IMR-90 (cell line): ENCODE measurements at regions not wholly inside any gene's neighbourhood (a gene's known extent, or its start where the extent isn't known, plus 50 kb on each side); places are given as distances from the start of the nearest gene placed in this dataset.

Experiments used
- ATAC-seq: fragments of 200-7000 bp; cut with Tn5 transposase; 2 replicates; pipeline ENCODE4 v1.9.1; 2020; ENCODE audit warnings: low read depth, mild to moderate bottlenecking, moderate library complexity
- BruUV-seq: library from RNA; stranded (reverse); fragments of 400-500 nt; replicated peaks from 2 replicates; lab custom pipeline; 2021; lab: Mats Ljungman, UMichigan
- CTCF ChIA-PET: fragments of 300-600 bp; formaldehyde crosslinking; extraction: SDS; loops from one replicate; lab custom pipeline; 2021; ENCODE audit warnings: antibody characterized with exemption; lab: Yijun Ruan, JAX
- POLR2A ChIA-PET: fragments of 300-600 bp; sonication (Branson Sonifier 250); formaldehyde crosslinking; loops from one replicate; lab custom pipeline; 2022; ENCODE audit warnings: antibody characterized with exemption; ENCODE audit not compliant: unreplicated experiment; lab: Charles Lee
- DNase-seq: peaks from one replicate; pipeline ENCODE4 v3.0.0; 2013
- H2AFZ ChIP-seq: replicated peaks from 2 replicates; pipeline ENCODE3; 2013; ENCODE audit warnings: low read length, mild to moderate bottlenecking; ENCODE audit not compliant: poor library complexity
- H2AK5ac ChIP-seq: 2 replicates; pipeline ENCODE4 v1.6.1; 2013; ENCODE audit warnings: low read depth, low read length, inconsistent platforms
- H2AK9ac ChIP-seq: replicated peaks from 2 replicates; pipeline ENCODE3; 2013; ENCODE audit warnings: mild to moderate bottlenecking, low read depth, low read length, moderate library complexity; ENCODE audit not compliant: poor library complexity
- H2BK120ac ChIP-seq: 2 replicates; pipeline ENCODE4 v1.6.1; 2013; ENCODE audit warnings: low read depth, low read length, inconsistent platforms
- H2BK15ac ChIP-seq: 3 replicates; pipeline ENCODE4 v1.6.1; 2013; ENCODE audit warnings: low read depth, low read length, inconsistent platforms
- H2BK20ac ChIP-seq: 2 replicates; pipeline ENCODE4 v1.6.1; 2013; ENCODE audit warnings: low read depth, mild to moderate bottlenecking, inconsistent platforms, low read length, moderate library complexity
- H2BK5ac ChIP-seq: 2 replicates; pipeline ENCODE4 v1.6.1; 2013; ENCODE audit warnings: mild to moderate bottlenecking, low read depth, low read length, inconsistent platforms; ENCODE audit not compliant: poor library complexity, severe bottlenecking
- H3K14ac ChIP-seq: replicated peaks from 2 replicates; pipeline ENCODE4 v1.6.1; 2013; ENCODE audit warnings: low read depth, low read length, inconsistent platforms
- H3K18ac ChIP-seq: 2 replicates; pipeline ENCODE4 v1.6.1; 2013; ENCODE audit warnings: low read depth, low read length, control low read depth
- H3K23ac ChIP-seq: 2 replicates; pipeline ENCODE4 v1.6.1; 2013; ENCODE audit warnings: low read depth, low read length, inconsistent platforms
- H3K27ac ChIP-seq: 2 replicates; pipeline ENCODE4 v1.5.1; 2013; ENCODE audit warnings: mild to moderate bottlenecking, control low read depth, low read length; ENCODE audit not compliant: insufficient read depth
- H3K27me3 ChIP-seq: 2 replicates; pipeline ENCODE4 v1.6.1; 2013; ENCODE audit warnings: low read length; ENCODE audit not compliant: control insufficient read depth, insufficient read depth
- H3K36me3 ChIP-seq: 2 replicates; pipeline ENCODE4 v1.6.1; 2013; ENCODE audit warnings: low read length, mixed read lengths; ENCODE audit not compliant: control insufficient read depth, insufficient read depth
- H3K4ac ChIP-seq: 2 replicates; pipeline ENCODE4 v1.6.1; 2013; ENCODE audit warnings: low read depth, low read length, inconsistent platforms
- H3K4me1 ChIP-seq: 2 replicates; pipeline ENCODE4 v1.6.1; 2013; ENCODE audit warnings: low read length, mixed read lengths; ENCODE audit not compliant: control insufficient read depth, insufficient read depth
- H3K4me2 ChIP-seq: 2 replicates; pipeline ENCODE4 v1.6.1; 2013; ENCODE audit warnings: low read depth, mild to moderate bottlenecking, control low read depth, low read length, moderate library complexity
- H3K4me3 ChIP-seq: 2 replicates; pipeline ENCODE4 v1.5.1; 2013; ENCODE audit warnings: low read depth, mild to moderate bottlenecking, control low read depth, low read length, moderate library complexity; ENCODE audit not compliant: insufficient read depth
- H3K56ac ChIP-seq: 2 replicates; pipeline ENCODE4 v1.6.1; 2013; ENCODE audit warnings: low read length, inconsistent platforms; ENCODE audit not compliant: insufficient read depth; ENCODE audit errors: extremely low read depth
- H3K79me1 ChIP-seq, 2 experiments: 2 replicates each; pipeline ENCODE4 v1.6.1; 2013; ENCODE audit warnings: low read length in 2 of 2, inconsistent platforms in 1 of 2, low read depth in 1 of 2
- H3K9ac ChIP-seq: 2 replicates; pipeline ENCODE4 v1.6.1; 2013; ENCODE audit warnings: low read depth, low read length, control low read depth
- H3K9me1 ChIP-seq: 2 replicates; pipeline ENCODE4 v1.6.1; 2013; ENCODE audit warnings: low read length, inconsistent platforms; ENCODE audit not compliant: insufficient read depth
- H3K9me3 ChIP-seq: 2 replicates; pipeline ENCODE4 v1.6.1; 2013; ENCODE audit warnings: low read length; ENCODE audit not compliant: control insufficient read depth, insufficient read depth
- H4K20me1 ChIP-seq: 2 replicates; pipeline ENCODE4 v1.6.1; 2013; ENCODE audit warnings: low read length, inconsistent platforms; ENCODE audit not compliant: insufficient read depth
- H4K5ac ChIP-seq: 2 replicates; pipeline ENCODE4 v1.6.1; 2013; ENCODE audit warnings: mild to moderate bottlenecking, low read depth, low read length, control low read depth
- H4K8ac ChIP-seq, 2 experiments: 2 replicates each; pipeline ENCODE4 v1.6.1; 2013; ENCODE audit warnings: low read depth in 2 of 2, low read length in 2 of 2, control low read depth in 1 of 2, inconsistent platforms in 1 of 2
- H4K91ac ChIP-seq: 2 replicates; pipeline ENCODE4 v1.6.1; 2013; ENCODE audit warnings: low read depth, low read length, inconsistent platforms; ENCODE audit not compliant: insufficient read depth
- CEBPB ChIP-seq: IDR thresholded peaks from 2 replicates; pipeline ENCODE4 v1.6.1; 2012; ENCODE audit warnings: low read depth, low read length, improper control_type of control experiment
- CTCF ChIP-seq: conservative IDR thresholded peaks from 2 replicates; pipeline ENCODE4 v1.5.1; 2012; ENCODE audit warnings: mild to moderate bottlenecking, low read depth, low read length, improper control_type of control experiment
- ELK1 ChIP-seq: fragments of 150-350 bp; IDR thresholded peaks from 2 replicates; pipeline ENCODE4 v1.6.1; 2016; ENCODE audit warnings: low read depth, mild to moderate bottlenecking, low read length, moderate library complexity, borderline replicate concordance
- FOS ChIP-seq: fragments of 150-350 bp; IDR thresholded peaks from 2 replicates; pipeline ENCODE4 v1.6.1; 2016; ENCODE audit warnings: low read depth, low read length
- MAFK ChIP-seq: IDR thresholded peaks from 2 replicates; pipeline ENCODE4 v1.6.1; 2012; ENCODE audit warnings: low read depth, low read length, improper control_type of control experiment
- MAZ ChIP-seq: IDR thresholded peaks from 2 replicates; pipeline ENCODE4 v1.6.1; 2012; ENCODE audit warnings: low read depth, mild to moderate bottlenecking, low read length, improper control_type of control experiment, moderate library complexity, borderline replicate concordance
- NFE2L2 ChIP-seq: fragments of 150-350 bp; IDR thresholded peaks from 2 replicates; pipeline ENCODE4 v1.6.1; 2016; ENCODE audit warnings: low read depth, mild to moderate bottlenecking, low read length
- POLR2A ChIP-seq: IDR thresholded peaks from 2 replicates; pipeline ENCODE4 v1.6.1; 2012; ENCODE audit warnings: mild to moderate bottlenecking, low read depth, low read length
- RAD21 ChIP-seq: IDR thresholded peaks from 2 replicates; pipeline ENCODE4 v1.6.1; 2012; ENCODE audit warnings: low read length, improper control_type of control experiment
- RFX5 ChIP-seq: IDR thresholded peaks from 2 replicates; pipeline ENCODE4 v1.8.0; 2012; ENCODE audit warnings: low read depth, mild to moderate bottlenecking, low read length, moderate library complexity
- SMC3 ChIP-seq: fragments of 150-350 bp; IDR thresholded peaks from 2 replicates; pipeline ENCODE4 v1.6.1; 2016; ENCODE audit warnings: low read depth, mild to moderate bottlenecking, antibody characterized with exemption, low read length, moderate library complexity
- USF2 ChIP-seq: fragments of 150-350 bp; IDR thresholded peaks from 2 replicates; pipeline ENCODE4 v1.6.1; 2017; ENCODE audit warnings: mild to moderate bottlenecking, antibody characterized with exemption, low read length, low read depth
- WGBS, 2 experiments: methylation state at CpG; one replicate each; pipeline versions ENCODE4 v1.1.5 to v1.1.7; 2013; ENCODE audit warnings: missing lambda C conversion rate in 2 of 2; ENCODE audit not compliant: insufficient read length in 1 of 2; ENCODE audit errors: extremely low coverage in 2 of 2; 5-methylcytosine and 5-hydroxymethylcytosine counted together
- dilution Hi-C: fragments of 300-500 bp; cut with HindIII; formaldehyde crosslinking; loops from one replicate; pipeline ENCODE4 v1.14.3; 2018; ENCODE audit warnings: low sequenced_read_pairs; ENCODE audit not compliant: unreplicated experiment
- in situ Hi-C: fragments of 300-500 bp; cut with MboI; formaldehyde crosslinking; loops from 3 replicates; pipeline ENCODE4 v1.14.3; 2019; ENCODE audit warnings: low sequenced_read_pairs, inconsistent platforms, mixed read lengths
- intact Hi-C: fragments of 100-400 bp; cut with micrococcal nuclease; formaldehyde crosslinking; loops from 2 replicates; pipeline ENCODE4 v1.10.0; 2022

DNA sequence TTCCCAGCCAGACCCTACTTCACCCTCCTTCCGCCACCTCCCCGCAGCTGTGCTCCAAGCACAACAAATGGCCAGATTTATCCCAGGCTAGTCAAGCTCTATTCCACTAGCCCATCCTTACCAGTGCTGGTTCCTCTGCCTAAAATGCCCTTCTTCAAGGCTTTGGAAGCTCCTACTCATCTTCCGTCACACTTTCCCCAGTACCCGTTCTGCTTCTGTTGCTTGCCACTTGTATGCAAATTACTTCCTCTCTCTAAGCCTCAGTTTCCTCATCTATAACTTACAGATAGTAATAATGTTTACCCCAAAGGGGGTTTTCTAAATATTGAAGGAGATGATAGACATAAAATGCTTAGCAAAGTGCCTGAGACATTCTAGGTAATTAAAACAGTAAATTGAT is 193.1 kb downstream of the MAFB start:
- Histone ChIP-seq H3K4ac (no peak overlapping the region), H3K4me3 (no peak overlapping the region), H2BK120ac (no peak overlapping the region), H3K56ac (no peak overlapping the region), H2BK15ac (no peak overlapping the region), H2BK20ac (no peak overlapping the region), H3K4me1 (no peaks in the 10 kb centered on the region), H4K8ac (no peak overlapping the region), H3K18ac (no peak overlapping the region), H3K9me3 (no peaks in the 10 kb centered on the region), H3K9me1 (no peaks in the 10 kb centered on the region), H4K20me1 (no peaks in the 10 kb centered on the region), H3K23ac (no peak overlapping the region), H2AK5ac (no peak overlapping the region), H4K91ac (no peak overlapping the region), H2BK5ac (no peak overlapping the region), H3K14ac (no peak overlapping the region), H2AK9ac (no peak overlapping the region), H4K5ac (no peak overlapping the region), H3K27me3 (no peaks in the 10 kb centered on the region), H3K36me3 (no peaks in the 10 kb centered on the region), H3K9ac (no peak overlapping the region), H2AFZ (no peak overlapping the region), H3K4me2 (no peak overlapping the region), H3K27ac (no peak overlapping the region), H3K79me1 (no peaks in the 10 kb centered on the region)
- no peak for ATAC-seq
- dilution Hi-C loops: no loop called here
- 100% methylated on average over 2 of the region's 4 CpGs; no CpG with 5 or more reads in 1 of the 2 experiments for WGBS, 2 experiments
- TF ChIP-seq USF2: no peak
- no peak for TF ChIP-seq RFX5
- no peak for TF ChIP-seq ELK1
- no peak for TF ChIP-seq CTCF
- no peak for TF ChIP-seq MAZ
- no peak for TF ChIP-seq MAFK
- no peak for TF ChIP-seq RAD21
- TF ChIP-seq CEBPB: no peak
- TF ChIP-seq NFE2L2: no peak
- TF ChIP-seq POLR2A: no peak
- TF ChIP-seq SMC3: no peak
- no peak for TF ChIP-seq FOS
- intact Hi-C loops: no loop called here
- in situ Hi-C loops: no loop called here
- DNase-seq: no peak
- CTCF ChIA-PET: no interaction called here
- BruUV-seq: no TSS peak
- POLR2A ChIA-PET: no interaction called here
